Fibroblast of lung (primary cell): ENCODE measurements at regions not wholly inside any gene's neighbourhood (a gene's known extent, or its start where the extent isn't known, plus 50 kb on each side); places are given as distances from the start of the nearest gene placed in this dataset.

Source experiments
- EZH2 ChIP-seq: IDR thresholded peaks from 2 replicates; pipeline ENCODE4 v1.5.1; 2012; ENCODE audit warnings: low read length, control low read depth, mild to moderate bottlenecking; ENCODE audit errors: missing control alignments
- TF ChIP-seq, protein P1 (sequence below), 2 donors: IDR thresholded peaks in 1 of 2; conservative IDR thresholded peaks in 1 of 2; 1 replicate in 1 of 2; 2 replicates in 1 of 2; pipeline ENCODE4 v1.5.1; 2011 to 2012; ENCODE audit warnings: low read length in 2 of 2, control low read depth in 1 of 2, inconsistent platforms in 1 of 2, low read depth in 1 of 2, mild to moderate bottlenecking in 1 of 2

DNA sequence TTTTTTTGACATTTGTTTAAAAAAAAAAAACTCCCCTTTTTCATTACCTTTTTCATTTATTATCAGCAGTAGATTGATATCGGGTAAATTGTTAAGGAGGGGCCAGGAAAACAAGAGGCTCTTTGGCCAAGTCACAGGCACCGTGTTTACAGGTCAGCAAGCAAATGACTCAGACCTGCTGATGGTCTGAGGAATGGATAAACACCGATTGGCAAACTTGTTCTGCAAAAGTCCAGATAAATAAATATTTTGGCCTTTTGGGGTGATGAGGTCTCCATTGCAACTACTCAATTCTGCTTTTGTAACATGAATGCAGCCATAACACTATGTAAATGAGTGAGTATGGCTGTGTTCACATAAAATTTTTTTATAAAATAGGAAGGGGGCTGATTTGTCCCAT is 94.0 kb downstream of the RPS29 start:
- TF ChIP-seq, protein P1, sequence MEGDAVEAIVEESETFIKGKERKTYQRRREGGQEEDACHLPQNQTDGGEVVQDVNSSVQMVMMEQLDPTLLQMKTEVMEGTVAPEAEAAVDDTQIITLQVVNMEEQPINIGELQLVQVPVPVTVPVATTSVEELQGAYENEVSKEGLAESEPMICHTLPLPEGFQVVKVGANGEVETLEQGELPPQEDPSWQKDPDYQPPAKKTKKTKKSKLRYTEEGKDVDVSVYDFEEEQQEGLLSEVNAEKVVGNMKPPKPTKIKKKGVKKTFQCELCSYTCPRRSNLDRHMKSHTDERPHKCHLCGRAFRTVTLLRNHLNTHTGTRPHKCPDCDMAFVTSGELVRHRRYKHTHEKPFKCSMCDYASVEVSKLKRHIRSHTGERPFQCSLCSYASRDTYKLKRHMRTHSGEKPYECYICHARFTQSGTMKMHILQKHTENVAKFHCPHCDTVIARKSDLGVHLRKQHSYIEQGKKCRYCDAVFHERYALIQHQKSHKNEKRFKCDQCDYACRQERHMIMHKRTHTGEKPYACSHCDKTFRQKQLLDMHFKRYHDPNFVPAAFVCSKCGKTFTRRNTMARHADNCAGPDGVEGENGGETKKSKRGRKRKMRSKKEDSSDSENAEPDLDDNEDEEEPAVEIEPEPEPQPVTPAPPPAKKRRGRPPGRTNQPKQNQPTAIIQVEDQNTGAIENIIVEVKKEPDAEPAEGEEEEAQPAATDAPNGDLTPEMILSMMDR (conservative IDR thresholded peaks at IDR 0.05 in 1 of 2, IDR thresholded peaks at IDR 0.05 in 1 of 2; ENCODE audit: low read depth in 1 of 2, low read length in 2 of 2), result no peak
- TF ChIP-seq EZH2, result no peak
